GM19043 (cell line): ENCODE measurements at regions not wholly inside any gene's neighbourhood (a gene's known extent, or its start where the extent isn't known, plus 50 kb on each side); places are given as distances from the start of the nearest gene placed in this dataset.

Experiments
- ATAC-seq: cut with Tn5 transposase; IDR thresholded peaks from one replicate; pipeline ENCODE4 v1.9.1; 2021; ENCODE audit warnings: low read depth; ENCODE audit not compliant: unreplicated experiment

- ATAC-seq = no peak
Observed at GRCh38 chr6:113595911-113596376, 261.2 kb upstream of the MARCKS start.

- no peak for ATAC-seq
Observed at GRCh38 chr6:113596387-113597230, 260.5 kb upstream of the MARCKS start.

- no peak for ATAC-seq
Observed at GRCh38 chr6:113597231-113597583, 259.9 kb upstream of the MARCKS start.

- no peak for ATAC-seq
Observed at GRCh38 chr6:113598786-113599185, 258.4 kb upstream of the MARCKS start.

GRCh38 chr6:113599444-113599843 is 257.7 kb upstream of the MARCKS start:
- no peak for ATAC-seq

GRCh38 chr6:113600551-113601339 is 256.4 kb upstream of the MARCKS start:
- no peak for ATAC-seq

- ATAC-seq = no peak
Observed at GRCh38 chr6:113607821-113608545, 249.2 kb upstream of the MARCKS start.

GRCh38 chr6:113610377-113610988 is 246.7 kb upstream of the MARCKS start:
- no peak for ATAC-seq

GRCh38 chr6:113616701-113617274 is 240.4 kb upstream of the MARCKS start:
- no peak for ATAC-seq

- no peak for ATAC-seq
Observed at GRCh38 chr6:113619077-113619476, 238.1 kb upstream of the MARCKS start.

GRCh38 chr6:113620386-113620785 is 236.8 kb upstream of the MARCKS start:
- ATAC-seq = no peak

GRCh38 chr6:113622254-113622653 is 234.9 kb upstream of the MARCKS start:
- no peak for ATAC-seq

GRCh38 chr6:113623129-113623528 is 234.0 kb upstream of the MARCKS start:
- ATAC-seq = no peak

- peak; percentile 40 for ATAC-seq
Observed at GRCh38 chr6:113625850-113626249, 231.3 kb upstream of the MARCKS start.

GRCh38 chr6:113626475-113626874 is 230.7 kb upstream of the MARCKS start:
- peak; percentile 28 for ATAC-seq

- peak; percentile 11 for ATAC-seq
Observed at GRCh38 chr6:113627480-113627879, 229.7 kb upstream of the MARCKS start.

- no peak for ATAC-seq
Observed at GRCh38 chr6:113629256-113629655, 227.9 kb upstream of the MARCKS start.

GRCh38 chr6:113629975-113630737 is 227.0 kb upstream of the MARCKS start:
- no peak for ATAC-seq

- ATAC-seq = peak; percentile 55
Observed at GRCh38 chr6:113630738-113631535, 226.2 kb upstream of the MARCKS start.
